ENCODE measurements at regions not wholly inside any gene's neighbourhood (a gene's known extent, or its start where the extent isn't known, plus 50 kb on each side); places are given as distances from the start of the nearest gene placed in this dataset.

- BruUV-seq (replicated peaks): no TSS peak
- ChIA-PET CTCF (no interaction called here), POLR2A (no interaction called here)
- no peaks in the 10 kb centered on the region for H3K4me1 ChIP-seq (ENCODE audit: control insufficient read depth, insufficient read depth, low read length)
- ATAC-seq (no peak), DNase-seq (ENCODE audit: low read depth, low spot score) (no peak)
- TF ChIP-seq POLR2AphosphoS5 (IDR thresholded peaks at IDR 0.05; ENCODE audit: low read depth, low read length) (no peak), SIN3A (IDR thresholded peaks at IDR 0.05; ENCODE audit: borderline replicate concordance, insufficient read depth, low read depth, low read length) (no peak), TCF7L2 (IDR thresholded peaks at IDR 0.05; ENCODE audit: low read depth, low read length) (no peak)
- TF ChIP-seq, protein P1, sequence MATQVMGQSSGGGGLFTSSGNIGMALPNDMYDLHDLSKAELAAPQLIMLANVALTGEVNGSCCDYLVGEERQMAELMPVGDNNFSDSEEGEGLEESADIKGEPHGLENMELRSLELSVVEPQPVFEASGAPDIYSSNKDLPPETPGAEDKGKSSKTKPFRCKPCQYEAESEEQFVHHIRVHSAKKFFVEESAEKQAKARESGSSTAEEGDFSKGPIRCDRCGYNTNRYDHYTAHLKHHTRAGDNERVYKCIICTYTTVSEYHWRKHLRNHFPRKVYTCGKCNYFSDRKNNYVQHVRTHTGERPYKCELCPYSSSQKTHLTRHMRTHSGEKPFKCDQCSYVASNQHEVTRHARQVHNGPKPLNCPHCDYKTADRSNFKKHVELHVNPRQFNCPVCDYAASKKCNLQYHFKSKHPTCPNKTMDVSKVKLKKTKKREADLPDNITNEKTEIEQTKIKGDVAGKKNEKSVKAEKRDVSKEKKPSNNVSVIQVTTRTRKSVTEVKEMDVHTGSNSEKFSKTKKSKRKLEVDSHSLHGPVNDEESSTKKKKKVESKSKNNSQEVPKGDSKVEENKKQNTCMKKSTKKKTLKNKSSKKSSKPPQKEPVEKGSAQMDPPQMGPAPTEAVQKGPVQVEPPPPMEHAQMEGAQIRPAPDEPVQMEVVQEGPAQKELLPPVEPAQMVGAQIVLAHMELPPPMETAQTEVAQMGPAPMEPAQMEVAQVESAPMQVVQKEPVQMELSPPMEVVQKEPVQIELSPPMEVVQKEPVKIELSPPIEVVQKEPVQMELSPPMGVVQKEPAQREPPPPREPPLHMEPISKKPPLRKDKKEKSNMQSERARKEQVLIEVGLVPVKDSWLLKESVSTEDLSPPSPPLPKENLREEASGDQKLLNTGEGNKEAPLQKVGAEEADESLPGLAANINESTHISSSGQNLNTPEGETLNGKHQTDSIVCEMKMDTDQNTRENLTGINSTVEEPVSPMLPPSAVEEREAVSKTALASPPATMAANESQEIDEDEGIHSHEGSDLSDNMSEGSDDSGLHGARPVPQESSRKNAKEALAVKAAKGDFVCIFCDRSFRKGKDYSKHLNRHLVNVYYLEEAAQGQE (IDR thresholded peaks at IDR 0.05; ENCODE audit: insufficient read depth in 1 of 2, low read depth in 2 of 2, low read length in 1 of 2): no peak
- no peak overlapping the region for H3K4me3 ChIP-seq (ENCODE audit: low read depth in 2 of 2, low read length in 2 of 2)
- H3K36me3 ChIP-seq (ENCODE audit: control insufficient read depth, insufficient read depth, low read length): no peaks in the 10 kb centered on the region
- no peaks in the 10 kb centered on the region for H3K9me3 ChIP-seq (ENCODE audit: control insufficient read depth, insufficient read depth, low read depth, low read length)
- intact Hi-C loops (cut with micrococcal nuclease; ENCODE audit: unreplicated experiment): no loop called here
- in situ Hi-C loops (cut with HindIII; ENCODE audit: low pct_unique_long_range_greater_than_20kb, low sequenced_read_pairs): no loop called here
- H3K27me3 ChIP-seq (ENCODE audit: control insufficient read depth, insufficient read depth, low read length): no peaks in the 10 kb centered on the region
- no peak overlapping the region for H3K27ac ChIP-seq (ENCODE audit: low read length)
These were observed 147.6 kb downstream of the TMEM200C start for GRCh38 chr18:5747678-5748077.

GRCh38 chr18:5746844-5747243, 148.5 kb downstream of the TMEM200C start:
- ATAC-seq (no peak), DNase-seq (ENCODE audit: low read depth, low spot score) (no peak)
- no TSS peak for BruUV-seq (replicated peaks)
- Histone ChIP-seq H3K4me1 (ENCODE audit: control insufficient read depth, insufficient read depth, low read length) (no peaks in the 10 kb centered on the region), H3K27ac (ENCODE audit: low read length) (no peak overlapping the region), H3K4me3 (ENCODE audit: low read depth in 2 of 2, low read length in 2 of 2) (no peak overlapping the region), H3K9me3 (ENCODE audit: control insufficient read depth, insufficient read depth, low read depth, low read length) (no peaks in the 10 kb centered on the region), H3K27me3 (ENCODE audit: control insufficient read depth, insufficient read depth, low read length) (no peaks in the 10 kb centered on the region), H3K36me3 (ENCODE audit: control insufficient read depth, insufficient read depth, low read length) (no peaks in the 10 kb centered on the region)
- in situ Hi-C loops (cut with HindIII; ENCODE audit: low pct_unique_long_range_greater_than_20kb, low sequenced_read_pairs) (no loop called here), intact Hi-C loops (cut with micrococcal nuclease; ENCODE audit: unreplicated experiment) (no loop called here)
- ChIA-PET POLR2A (no interaction called here), CTCF (no interaction called here)
- TF ChIP-seq CTCF (IDR thresholded peaks at IDR 0.05) (no peak), SIN3A (IDR thresholded peaks at IDR 0.05; ENCODE audit: borderline replicate concordance, insufficient read depth, low read depth, low read length) (no peak)
- TF ChIP-seq, protein P1 (IDR thresholded peaks at IDR 0.05; ENCODE audit: insufficient read depth in 1 of 2, low read depth in 2 of 2, low read length in 1 of 2): no peak

Data from Panc1 (cell line).